ENCODE measurements at regions not wholly inside any gene's neighbourhood (a gene's known extent, or its start where the extent isn't known, plus 50 kb on each side); places are given as distances from the start of the nearest gene placed in this dataset.
A peak's percentile ranks its signal among the peaks of the same experiment; 100 is the strongest.

DNA sequence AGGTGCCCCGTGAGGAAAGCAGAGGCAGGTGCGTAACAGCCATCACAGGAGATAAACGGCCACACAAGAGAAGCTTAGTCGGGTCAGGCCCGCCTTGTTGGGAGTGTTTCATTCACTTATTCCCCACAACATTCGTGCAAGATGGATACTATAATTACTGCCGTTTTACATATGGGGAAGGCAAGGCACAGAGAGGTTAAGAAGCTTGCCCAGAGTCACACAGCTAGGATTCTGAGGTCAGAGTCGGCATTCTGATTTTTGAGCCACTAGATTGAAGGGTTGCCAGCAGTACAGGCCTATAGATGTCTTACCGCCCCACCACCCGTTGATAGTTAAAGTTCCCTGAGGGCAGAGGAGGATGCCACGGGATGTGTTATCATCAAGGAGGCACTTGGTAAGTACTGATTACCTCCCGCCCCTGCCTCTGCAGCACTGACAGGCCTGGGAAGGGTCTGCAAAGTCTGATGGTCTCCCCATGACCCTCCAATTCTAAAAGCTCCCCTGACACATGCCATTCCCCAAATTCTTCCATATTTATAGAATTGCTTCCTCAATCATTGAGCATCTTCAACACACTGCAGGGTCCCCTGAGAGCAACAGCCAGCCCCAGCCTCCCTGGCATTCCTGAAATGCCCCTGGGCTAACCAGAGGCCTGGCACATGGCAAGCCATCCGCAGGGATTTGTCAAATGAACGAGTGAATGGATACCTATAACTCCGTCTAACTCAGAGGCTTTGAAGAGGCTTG is 74.7 kb upstream of the CLDN14 start:
- DNase-seq (ENCODE audit: low spot score), result no peak

- DNase-seq (ENCODE audit: low spot score), result no peak
These were observed 75.4 kb upstream of the CLDN14 start for GRCh38 chr21:36555199-36555800.

DNA sequence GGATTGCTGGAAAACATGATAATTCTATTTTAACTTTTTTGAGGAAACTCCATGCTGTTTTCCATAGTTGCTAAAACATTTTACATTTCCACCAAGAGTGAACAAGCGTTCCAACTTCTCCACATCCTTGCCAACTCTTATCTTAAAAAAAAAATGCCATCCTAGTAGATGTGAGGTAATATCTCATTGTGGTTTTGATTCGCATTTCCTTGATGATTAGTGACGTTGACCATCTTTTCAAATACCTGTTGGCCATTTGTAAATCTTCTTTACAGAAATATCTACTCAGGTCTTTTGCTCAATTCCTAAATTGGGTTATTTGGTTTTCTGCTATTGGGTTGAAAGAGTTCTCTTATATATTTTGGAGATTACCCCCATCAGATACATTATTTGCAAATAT is 77.4 kb upstream of the CLDN14 start:
- DNase-seq (ENCODE audit: low spot score), result no peak

DNA sequence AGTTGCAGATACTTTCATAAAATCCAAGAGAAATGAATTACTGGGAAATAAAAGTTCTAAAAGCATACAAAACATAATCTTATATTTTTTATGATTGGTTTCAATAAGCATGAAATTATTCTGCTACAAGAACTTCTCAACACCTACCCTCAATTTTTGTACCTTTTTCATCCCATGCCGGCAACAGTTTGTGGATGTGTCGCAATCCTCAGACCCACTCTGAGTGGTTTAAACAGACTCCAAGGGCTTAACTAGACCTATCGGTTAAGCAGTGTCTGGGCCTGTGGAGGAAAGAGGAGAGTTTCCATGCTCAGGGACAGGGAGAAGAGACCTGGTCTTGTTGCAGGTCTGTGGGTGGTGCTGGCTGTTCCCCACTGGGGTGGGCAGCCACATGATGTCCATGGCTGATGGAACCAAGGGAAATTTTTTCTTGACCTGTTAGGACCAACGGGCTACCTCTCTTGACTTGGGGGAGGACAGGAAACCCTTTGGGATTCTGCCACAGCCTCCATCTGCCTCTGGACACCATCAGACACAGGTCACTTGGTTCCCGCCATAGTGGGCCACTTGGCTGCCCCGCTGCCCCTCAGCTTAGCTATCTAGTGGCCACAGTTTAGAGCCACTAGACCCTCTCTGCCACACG is 81.1 kb upstream of the CLDN14 start:
- no peak for DNase-seq (ENCODE audit: low spot score)

DNA sequence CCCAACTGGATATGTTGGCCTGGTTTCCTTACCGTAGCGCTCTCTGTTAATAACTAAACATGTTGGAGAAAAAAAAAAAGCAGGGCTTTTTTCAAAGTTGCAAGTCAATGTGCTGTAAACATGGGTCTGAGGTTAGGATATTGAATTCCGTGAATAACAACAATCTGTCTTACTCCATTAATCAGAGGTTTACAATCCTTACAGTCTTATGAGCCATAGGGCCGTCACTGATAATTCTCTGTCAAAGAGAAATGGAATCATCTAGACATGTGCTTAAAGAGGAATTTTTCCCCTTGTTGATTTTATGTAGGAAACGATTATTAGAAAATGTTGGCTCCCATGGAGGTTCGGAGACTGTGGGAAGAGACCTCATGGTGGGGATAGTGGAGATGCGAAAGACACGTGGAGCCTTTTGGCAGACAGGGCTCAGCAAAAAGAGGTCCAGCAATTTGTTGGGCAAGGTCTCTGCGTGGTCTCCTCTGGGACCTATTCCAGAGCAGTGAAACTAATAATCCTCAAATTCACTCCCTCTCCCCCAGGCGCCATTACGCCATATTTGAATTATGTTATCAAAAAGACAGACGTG is 83.5 kb upstream of the CLDN14 start:
- no peak for DNase-seq (ENCODE audit: low spot score)

- no peak for DNase-seq (ENCODE audit: low spot score)
These were observed 84.7 kb upstream of the CLDN14 start for GRCh38 chr21:36564647-36565046.

GRCh38 chr21:36565540-36565939 is 85.6 kb upstream of the CLDN14 start:
- DNase-seq (ENCODE audit: low spot score), result no peak

GRCh38 chr21:36566644-36567043 is 86.7 kb upstream of the CLDN14 start:
- DNase-seq (ENCODE audit: low spot score), result no peak

- no peak for DNase-seq (ENCODE audit: low spot score)
These were observed 87.4 kb upstream of the CLDN14 start for GRCh38 chr21:36567216-36567885.

DNA sequence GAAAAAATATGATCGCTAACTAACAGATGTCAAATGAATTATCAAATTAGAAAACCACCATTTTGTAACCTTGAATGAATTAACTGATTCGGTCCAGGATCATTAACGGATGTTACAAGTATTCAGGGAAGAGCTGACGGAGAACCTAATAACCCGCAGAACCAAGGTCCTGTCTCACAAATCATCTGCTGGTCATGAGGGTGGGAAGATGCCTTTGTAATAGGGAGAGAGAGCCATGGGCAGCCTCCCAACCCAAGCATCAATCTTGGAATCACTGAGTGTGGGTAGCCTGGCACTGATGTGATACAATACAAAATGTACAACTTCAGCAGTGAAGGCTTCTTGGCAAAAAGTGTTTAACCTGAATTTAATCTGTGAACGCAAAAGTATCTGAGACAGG is 89.6 kb upstream of the CLDN14 start:
- DNase-seq (ENCODE audit: low spot score), result no peak

- no peak for DNase-seq (ENCODE audit: low spot score)
These were observed 91.6 kb upstream of the CLDN14 start for GRCh38 chr21:36571556-36571955.

GRCh38 chr21:36572039-36572438 is 92.1 kb upstream of the CLDN14 start:
- DNase-seq (ENCODE audit: low spot score), result no peak

DNA sequence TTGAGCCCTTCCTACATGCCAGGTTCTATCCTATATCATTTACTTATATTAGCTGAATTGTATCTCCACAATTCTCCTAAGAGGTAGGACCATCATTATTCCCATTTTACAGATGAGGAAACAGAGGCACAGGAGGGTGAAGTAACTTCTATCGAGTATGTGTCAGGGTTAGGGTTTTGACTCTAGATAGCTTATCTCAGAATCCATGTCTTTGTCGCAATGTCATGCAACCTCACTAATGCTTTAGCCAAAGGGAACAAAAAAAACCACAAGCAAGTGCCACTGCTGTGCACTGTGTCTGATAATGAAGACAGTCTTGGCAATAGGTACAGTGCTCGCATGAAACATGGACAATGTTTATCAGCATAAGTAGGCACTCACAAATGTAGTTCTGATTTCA is 95.4 kb upstream of the CLDN14 start:
- no peak for DNase-seq (ENCODE audit: low spot score)

DNA sequence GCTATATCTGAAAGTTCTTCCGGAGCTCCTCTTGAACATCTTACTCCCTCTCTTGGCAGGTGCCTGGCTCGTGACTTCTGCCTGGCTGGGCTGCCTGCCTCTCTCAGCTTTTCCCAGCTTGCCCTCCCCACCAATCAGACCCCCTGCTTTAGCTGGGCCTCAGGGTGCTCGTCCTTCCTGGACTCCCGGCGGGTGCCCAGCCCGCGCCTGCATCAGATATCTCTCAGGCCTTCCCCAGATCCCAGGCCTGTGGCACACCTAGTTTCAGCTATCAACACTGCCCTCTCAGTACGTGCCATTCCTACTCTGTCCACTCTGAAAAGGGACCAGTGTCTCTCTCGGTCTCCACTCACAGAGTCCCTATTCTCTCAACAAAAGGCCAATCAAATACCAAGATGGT is 96.5 kb upstream of the CLDN14 start:
- DNase-seq (ENCODE audit: low spot score), result no peak

- no peak for DNase-seq (ENCODE audit: low spot score)
These were observed 100.0 kb upstream of the CLDN14 start for GRCh38 chr21:36579898-36580297.

GRCh38 chr21:36582271-36582670 is 102.3 kb upstream of the CLDN14 start:
- no peak for DNase-seq (ENCODE audit: low spot score)

DNA sequence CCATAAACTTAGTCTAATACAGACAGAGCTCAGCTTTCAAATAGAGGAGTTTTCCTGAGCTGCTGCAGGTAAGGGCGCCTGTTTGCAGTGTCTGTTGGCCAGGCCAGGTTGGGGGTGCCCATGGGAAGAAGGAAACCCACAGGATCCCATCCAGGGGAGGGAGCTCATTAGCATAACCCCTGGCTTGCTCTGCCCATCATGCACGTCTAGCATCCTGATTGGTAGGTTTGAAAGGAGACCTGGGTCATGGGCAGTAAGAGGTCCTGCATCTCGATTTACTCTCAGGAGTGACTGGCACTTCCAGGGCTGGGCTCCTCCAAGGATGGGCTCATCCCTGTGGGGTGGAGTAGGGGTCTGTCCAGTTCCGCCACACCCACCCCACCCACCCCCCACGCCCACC is 103.7 kb upstream of the CLDN14 start:
- DNase-seq (ENCODE audit: low spot score), result no peak

- no peak for DNase-seq (ENCODE audit: low spot score)
These were observed 105.3 kb upstream of the CLDN14 start for GRCh38 chr21:36584980-36585940.

GRCh38 chr21:36587388-36587787 is 107.5 kb upstream of the CLDN14 start:
- DNase-seq (ENCODE audit: low spot score), result no peak

DNA sequence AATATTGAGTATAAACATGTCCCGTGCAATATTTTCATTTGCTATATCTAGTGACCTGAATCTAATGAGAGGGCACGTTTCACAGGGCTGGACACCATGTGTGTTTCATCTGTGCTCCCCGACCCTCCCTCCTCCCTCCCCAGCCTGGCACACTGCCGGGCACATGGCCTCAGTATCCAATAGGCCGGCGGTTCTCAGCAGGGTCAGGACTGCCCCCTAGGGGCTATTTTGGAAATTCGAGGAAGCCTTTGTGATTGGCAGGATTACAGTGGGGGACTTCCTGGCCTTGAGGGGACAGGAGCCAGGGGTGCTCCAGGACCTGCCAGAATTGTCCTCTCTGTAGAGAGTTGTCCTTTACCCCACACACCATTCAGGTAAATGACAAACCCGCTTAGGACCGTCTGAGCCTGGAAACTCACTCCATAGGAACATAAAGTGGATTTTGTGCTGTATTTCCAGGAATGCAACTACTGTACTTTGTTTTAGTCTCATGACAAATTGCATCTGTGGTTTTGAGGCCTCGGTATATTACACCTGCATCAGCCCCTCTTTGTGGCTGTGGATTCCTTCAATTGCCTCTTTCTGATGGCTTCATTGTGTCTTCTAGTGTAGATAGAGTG is 109.5 kb upstream of the SIM2 start:
- peak; percentile 39 for DNase-seq (ENCODE audit: low spot score)

All from H4 (cell line).